ENCODE measurements at regions not wholly inside any gene's neighbourhood (a gene's known extent, or its start where the extent isn't known, plus 50 kb on each side); places are given as distances from the start of the nearest gene placed in this dataset.

DNA sequence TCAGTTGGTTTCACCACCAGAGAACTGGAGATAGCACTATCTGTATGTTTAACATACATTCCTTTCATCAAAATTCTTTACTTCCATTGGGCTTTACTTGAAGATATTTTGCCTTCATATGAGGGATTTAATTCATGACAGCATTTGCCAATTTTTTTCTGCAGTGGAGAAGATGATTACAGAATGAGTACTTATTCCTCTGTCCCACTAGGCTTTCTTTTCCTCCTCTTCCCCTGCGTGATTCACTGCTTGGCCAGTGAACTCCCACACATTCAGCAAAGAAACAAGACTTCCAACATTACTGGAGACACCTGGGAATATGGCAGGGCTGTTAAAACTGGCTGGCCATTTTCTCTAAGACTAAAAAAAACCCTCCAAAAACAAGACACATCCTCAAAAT, 425.8 kb upstream of the KCNH7 start:
- in situ Hi-C loops (cut with HindIII; ENCODE audit: low pct_ligation_motif_present, low sequenced_read_pairs): no loop called here
- TF ChIP-seq, protein P1, sequence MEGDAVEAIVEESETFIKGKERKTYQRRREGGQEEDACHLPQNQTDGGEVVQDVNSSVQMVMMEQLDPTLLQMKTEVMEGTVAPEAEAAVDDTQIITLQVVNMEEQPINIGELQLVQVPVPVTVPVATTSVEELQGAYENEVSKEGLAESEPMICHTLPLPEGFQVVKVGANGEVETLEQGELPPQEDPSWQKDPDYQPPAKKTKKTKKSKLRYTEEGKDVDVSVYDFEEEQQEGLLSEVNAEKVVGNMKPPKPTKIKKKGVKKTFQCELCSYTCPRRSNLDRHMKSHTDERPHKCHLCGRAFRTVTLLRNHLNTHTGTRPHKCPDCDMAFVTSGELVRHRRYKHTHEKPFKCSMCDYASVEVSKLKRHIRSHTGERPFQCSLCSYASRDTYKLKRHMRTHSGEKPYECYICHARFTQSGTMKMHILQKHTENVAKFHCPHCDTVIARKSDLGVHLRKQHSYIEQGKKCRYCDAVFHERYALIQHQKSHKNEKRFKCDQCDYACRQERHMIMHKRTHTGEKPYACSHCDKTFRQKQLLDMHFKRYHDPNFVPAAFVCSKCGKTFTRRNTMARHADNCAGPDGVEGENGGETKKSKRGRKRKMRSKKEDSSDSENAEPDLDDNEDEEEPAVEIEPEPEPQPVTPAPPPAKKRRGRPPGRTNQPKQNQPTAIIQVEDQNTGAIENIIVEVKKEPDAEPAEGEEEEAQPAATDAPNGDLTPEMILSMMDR (IDR thresholded peaks at IDR 0.05; ENCODE audit: low read depth, low read length, missing control alignments): no peak
- H3K27ac ChIP-seq: no peak overlapping the region
- no peak overlapping the region for H3K4me3 ChIP-seq (ENCODE audit: low read depth, low read length)
- H3K27me3 ChIP-seq (replicated peaks): no peaks in the 10 kb centered on the region
- H3K36me3 ChIP-seq (replicated peaks): no peaks in the 10 kb centered on the region
- peak; percentile 40 for DNase-seq

DNA sequence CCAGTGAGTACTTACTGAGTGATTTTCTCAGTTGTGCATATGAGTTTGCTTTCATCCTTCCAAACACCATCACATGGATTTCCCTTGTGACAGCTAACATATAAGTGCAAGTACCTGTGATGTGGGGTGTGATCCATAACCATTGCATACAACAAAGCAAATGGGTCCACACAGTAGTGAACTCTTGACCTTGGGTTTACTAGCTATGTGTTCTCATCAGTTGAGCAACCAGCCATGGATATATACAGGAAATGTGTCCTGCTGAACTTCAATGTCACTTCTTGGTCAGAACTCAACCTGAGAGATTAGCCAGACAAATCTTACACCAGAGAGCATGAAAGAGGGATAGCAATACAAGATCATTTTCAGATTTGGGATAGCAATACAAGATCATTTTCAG, 420.9 kb upstream of the KCNH7 start:
- DNase-seq: no peak

DNA sequence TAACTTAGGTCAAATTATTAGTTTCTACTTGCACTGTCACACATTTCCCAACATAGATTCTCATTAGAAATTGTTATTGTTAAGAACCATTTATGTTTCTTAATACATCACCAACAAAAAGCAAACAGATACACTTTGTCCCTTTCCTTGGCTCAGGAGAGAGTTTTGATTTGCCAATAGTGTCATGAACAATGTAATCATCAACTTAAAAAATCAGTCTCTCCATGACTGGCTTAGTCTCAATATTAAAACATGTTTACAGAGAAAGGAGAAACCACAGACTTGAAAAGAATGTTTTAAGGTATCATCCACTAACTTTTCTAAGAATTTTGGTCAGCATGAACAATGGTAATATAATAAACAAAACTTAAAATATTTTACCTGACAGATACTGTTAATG, 416.5 kb upstream of the KCNH7 start:
- Histone ChIP-seq H3K27ac (no peak overlapping the region), H3K4me3 (ENCODE audit: low read depth, low read length) (no peak overlapping the region), H3K27me3 (replicated peaks) (no peaks in the 10 kb centered on the region), H3K36me3 (replicated peaks) (no peaks in the 10 kb centered on the region)
- in situ Hi-C loops (cut with HindIII; ENCODE audit: low pct_ligation_motif_present, low sequenced_read_pairs): no loop called here
- TF ChIP-seq, protein P1 (IDR thresholded peaks at IDR 0.05; ENCODE audit: low read depth, low read length, missing control alignments): no peak
- DNase-seq: no peak

More for the DNA sequence above, 420.9 kb upstream of the KCNH7 start:
- Histone ChIP-seq H3K36me3 (replicated peaks) (no peaks in the 10 kb centered on the region), H3K4me3 (ENCODE audit: low read depth, low read length) (no peak overlapping the region), H3K27me3 (replicated peaks) (no peaks in the 10 kb centered on the region), H3K27ac (no peak overlapping the region)
- in situ Hi-C loops (cut with HindIII; ENCODE audit: low pct_ligation_motif_present, low sequenced_read_pairs): no loop called here
- TF ChIP-seq, protein P1 (IDR thresholded peaks at IDR 0.05; ENCODE audit: low read depth, low read length, missing control alignments): no peak

DNA sequence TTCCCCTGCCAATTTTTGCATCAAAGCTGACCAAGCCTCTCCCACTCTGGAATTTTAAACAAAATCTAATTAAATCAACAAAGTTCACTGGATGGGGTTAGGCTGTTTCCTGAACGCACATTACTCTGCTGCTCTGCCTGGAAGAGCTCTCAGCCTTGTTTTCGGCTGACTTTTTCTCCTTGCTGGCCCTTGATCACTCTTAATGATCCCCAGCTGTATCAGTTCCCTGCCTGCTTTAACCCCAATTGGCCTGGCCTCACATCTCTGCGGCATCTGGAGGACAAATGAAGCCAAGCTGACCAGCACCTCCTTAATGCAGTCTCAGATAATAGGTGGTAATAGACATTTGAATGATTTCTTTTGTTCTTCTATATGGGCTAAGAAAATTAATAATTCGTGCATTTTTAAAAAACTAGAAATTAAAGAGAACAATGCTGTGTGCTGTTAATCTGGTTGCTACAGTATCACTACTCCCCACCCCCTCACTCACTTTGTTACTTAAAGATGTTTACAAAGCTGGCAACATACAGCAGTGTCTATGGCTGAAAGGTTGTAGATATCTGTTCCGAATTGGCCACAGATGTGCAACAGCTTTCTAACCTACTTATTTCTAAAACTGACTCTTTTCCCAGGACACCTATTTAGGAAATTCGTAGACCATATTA, 415.2 kb upstream of the KCNH7 start:
- no peak overlapping the region for H3K4me3 ChIP-seq (ENCODE audit: low read depth, low read length)
- no peak for DNase-seq
- H3K27me3 ChIP-seq (replicated peaks): no peaks in the 10 kb centered on the region
- TF ChIP-seq, protein P1 (IDR thresholded peaks at IDR 0.05; ENCODE audit: low read depth, low read length, missing control alignments): no peak
- no peak overlapping the region for H3K27ac ChIP-seq
- no peaks in the 10 kb centered on the region for H3K36me3 ChIP-seq (replicated peaks)
- in situ Hi-C loops (cut with HindIII; ENCODE audit: low pct_ligation_motif_present, low sequenced_read_pairs): no loop called here

DNA sequence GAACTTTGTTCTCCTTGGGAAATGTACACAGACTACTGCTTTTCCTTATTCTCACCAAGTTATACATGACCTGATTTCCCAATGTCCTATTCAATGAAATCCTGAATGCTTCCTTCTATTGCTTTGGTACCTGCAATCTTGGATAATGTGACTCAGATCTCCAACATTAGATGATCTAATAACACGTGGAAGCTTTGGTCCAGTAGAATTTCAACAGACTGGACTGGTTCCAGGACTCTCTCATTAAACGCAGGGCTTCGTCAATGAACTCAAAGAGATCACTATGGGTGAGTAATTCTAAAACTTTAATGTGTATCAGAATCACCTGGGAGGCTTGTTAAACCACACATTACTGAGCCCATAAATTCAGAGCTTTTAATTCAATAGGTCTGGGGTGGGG, 413.6 kb upstream of the KCNH7 start:
- TF ChIP-seq, protein P1 (IDR thresholded peaks at IDR 0.05; ENCODE audit: low read depth, low read length, missing control alignments): no peak
- in situ Hi-C loops (cut with HindIII; ENCODE audit: low pct_ligation_motif_present, low sequenced_read_pairs): no loop called here
- Histone ChIP-seq H3K36me3 (replicated peaks) (no peaks in the 10 kb centered on the region), H3K4me3 (ENCODE audit: low read depth, low read length) (no peak overlapping the region), H3K27me3 (replicated peaks) (no peaks in the 10 kb centered on the region), H3K27ac (no peak overlapping the region)
- no peak for DNase-seq

Measured in brain microvascular endothelial cell (primary cell).